Activated CD8-positive, alpha-beta memory T cell treated with anti-CD3 and anti-CD28 coated beads, Interleukin-2, amount 50 U/mL, for 48 hours (primary cell): ENCODE measurements at regions not wholly inside any gene's neighbourhood (a gene's known extent, or its start where the extent isn't known, plus 50 kb on each side); places are given as distances from the start of the nearest gene placed in this dataset.

ENCODE experiments used
- DNase-seq: peaks from one replicate; pipeline ENCODE4 v3.0.0-alpha.2; 2020

DNA sequence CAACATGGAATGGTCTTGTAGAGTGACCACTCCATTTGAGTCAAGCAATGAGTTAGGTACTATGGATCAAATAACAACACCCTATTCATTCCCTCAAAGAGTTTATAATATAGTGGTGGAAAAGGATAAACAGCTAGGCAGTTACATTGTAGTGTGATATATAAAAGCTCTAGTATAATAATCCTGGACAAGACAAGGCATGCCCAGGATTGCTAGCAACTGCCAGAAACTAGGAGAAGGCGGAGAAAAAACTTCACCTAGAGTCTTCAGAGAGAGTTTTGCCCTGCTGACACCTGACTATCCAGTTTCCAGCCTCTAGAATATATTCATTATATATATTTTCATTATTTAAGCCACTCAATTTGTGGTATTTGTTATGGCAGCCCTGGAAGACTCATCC is 530.6 kb downstream of the KLF12 start:
- no peak for DNase-seq

GRCh38 chr13:73602295-73602694 is 531.9 kb downstream of the KLF12 start:
- DNase-seq = no peak

- DNase-seq = no peak
Measured at GRCh38 chr13:73601708-73602107, 532.5 kb downstream of the KLF12 start.

DNA sequence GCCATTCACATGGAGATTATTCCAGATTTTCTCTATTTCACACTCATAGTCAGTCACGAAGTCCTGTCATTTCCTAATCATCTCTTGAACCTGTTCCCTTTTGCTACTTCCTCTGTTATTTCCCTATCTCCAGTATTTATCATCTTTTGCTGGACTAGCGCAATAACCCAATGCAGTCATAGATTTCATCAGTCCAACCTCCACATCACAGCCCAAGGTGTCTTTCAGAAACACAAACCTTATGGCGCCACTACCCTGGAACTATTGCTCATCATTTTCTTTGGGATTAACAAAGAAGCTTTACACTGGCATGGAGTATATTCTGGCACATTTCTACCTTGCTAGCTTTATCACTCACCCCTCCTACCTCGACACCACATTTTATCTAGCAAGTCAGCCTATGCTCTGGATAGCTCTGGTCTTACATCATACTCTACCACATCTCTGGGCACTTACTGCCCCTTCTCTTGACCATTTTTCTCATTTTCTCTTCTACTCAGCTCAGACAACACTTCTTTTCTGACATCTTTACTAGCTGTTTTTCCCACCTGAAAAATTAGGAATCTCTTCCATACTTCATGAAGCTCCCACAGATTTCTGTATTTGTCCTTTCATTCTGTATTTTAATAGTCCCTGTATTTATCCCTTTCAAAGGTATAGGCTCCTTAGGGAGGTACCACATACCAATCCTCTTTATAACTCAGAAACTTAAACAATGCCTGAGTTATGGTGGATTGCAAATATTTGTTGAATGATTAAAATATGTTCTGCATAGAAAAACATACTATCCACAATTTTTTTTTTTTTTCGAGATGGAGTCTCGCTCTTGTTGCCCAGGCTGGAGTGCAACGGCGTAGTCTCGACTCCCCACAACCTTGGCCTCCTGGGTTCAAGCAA is 534.7 kb downstream of the KLF12 start:
- no peak for DNase-seq

- DNase-seq = no peak
Measured at GRCh38 chr13:73598020-73598712, 536.0 kb downstream of the KLF12 start.

GRCh38 chr13:73596382-73596781 is 537.6 kb downstream of the KLF5 start:
- no peak for DNase-seq

DNA sequence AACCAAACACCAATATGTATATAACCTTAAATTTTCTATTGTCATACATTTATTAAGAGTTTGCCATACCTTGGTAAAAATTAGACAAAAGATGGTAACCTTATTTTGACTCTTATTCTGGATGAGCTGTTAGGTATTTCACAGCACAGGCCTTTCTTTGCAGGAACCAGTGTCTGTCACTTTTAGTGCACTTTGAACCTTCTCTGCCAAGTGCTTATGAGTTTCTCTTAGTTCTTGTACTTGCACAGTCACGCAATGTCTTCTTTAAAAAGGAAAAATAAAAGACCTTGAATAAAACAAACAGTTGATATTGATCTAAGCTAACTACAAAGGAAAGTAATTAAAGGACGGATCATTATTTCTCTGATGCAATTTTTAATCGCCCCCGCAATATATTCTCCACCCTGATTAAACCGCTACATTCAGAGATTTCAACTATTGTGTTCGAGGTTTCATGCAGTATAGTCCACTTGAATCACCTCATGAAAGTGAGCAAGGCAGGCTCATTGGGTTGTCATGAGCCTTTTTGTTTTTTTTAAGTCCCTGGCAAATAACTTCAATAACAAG is 534.5 kb downstream of the KLF5 start:
- no peak for DNase-seq

DNA sequence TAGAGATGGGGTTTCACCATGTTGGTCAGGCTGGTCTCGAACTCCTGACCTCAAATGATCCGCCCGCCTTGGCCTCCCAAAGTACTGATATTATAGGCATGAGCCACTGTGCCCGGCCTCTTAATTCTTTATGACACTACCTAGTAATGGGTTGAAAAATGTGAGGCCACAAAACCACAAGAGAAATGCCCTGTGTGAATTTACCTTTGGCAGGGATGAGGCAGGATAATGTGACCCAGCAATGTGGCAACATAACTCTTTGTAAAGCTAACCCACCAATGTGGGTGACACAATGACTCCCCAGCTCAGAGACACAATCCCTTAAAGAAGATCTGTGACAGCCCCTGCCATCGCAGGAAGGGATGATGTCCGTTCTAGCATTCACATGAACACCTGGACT is 533.1 kb downstream of the KLF5 start:
- no peak for DNase-seq

DNA sequence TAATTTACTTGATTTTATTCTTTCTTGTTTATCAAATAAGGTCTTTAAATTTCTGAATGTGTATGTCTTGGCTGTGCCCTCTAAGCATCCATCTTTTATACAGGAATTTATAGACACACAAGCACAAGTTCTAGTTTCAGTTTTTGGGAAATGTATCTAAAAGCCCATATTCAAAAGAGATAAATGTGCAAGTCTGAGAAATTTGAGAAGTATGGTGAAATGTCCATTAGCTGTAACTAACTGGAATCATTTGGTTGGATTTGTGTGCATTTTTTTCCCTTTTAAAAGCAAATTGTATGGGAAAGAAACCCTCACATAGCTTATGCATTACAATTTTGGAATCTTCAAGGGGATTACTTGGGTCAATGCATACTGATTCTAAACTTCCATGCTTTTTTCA is 532.0 kb downstream of the KLF5 start:
- DNase-seq = no peak

GRCh38 chr13:73585236-73585635 is 526.4 kb downstream of the KLF5 start:
- DNase-seq = no peak

GRCh38 chr13:73583331-73583730 is 524.5 kb downstream of the KLF5 start:
- no peak for DNase-seq

DNA sequence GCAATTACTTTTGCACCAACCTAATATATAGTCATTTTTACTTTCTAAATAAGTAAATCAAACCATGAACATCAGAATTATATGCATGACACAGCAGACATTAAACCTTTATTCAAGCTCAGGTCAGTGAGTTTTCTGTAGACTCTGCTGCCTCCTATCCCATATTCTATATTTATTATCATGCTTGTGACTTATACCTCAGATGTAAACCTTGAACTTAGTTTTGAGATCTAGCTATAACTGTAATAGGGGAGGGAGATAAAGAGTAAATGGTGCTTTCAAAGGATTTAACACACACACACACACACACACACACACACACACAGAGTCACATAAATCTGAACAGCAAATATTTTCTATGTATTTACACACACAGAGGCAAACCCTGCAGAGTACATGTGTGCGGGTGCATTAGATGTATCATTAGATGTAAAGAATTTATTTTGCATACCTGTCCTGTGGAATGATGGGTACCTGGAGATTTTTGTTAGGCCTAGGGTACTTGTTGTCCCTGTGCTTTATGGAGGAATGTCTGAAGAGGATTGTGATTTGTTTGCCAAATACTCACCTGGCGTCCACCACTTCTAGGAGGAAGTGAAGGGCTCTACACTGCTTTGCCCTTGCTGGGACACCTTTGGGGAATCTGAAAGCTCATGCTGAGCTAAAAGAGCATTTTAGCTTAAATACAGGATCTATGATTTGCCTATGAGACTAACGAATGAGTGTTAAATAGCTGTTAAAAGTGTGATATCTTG is 521.9 kb downstream of the KLF5 start:
- DNase-seq = no peak

DNA sequence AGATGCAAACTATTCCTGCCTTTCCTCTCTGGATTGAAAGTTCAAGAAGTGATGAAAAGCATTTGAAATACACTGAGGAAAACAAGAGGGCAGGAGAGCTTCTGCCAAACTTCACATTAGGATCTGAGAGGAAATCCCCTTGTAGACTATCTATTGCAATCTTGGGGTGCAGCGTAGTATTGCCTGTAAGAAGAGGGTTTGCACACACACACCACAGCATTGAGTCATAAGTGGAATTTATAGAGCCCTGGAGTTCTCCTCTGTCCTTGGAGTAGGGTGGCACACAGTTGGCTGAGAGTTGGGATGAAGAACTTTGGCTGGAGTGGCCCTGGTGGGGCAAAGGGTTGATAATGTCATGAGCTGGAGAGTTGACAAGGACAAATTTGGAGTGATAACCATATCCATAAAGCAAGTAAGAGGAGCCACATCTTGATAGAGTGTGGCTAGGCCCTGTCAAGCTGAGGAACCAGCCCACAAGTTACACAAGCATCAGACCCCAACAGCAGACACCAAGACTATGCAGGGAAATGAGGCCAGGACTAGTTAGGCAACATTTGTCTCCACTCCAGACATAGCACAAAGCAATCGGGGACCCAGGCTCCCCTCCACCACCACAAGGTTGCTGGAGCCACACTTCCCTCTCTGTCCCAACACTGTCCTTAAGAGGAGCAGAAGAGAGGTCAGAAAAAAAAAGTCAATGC is 520.9 kb downstream of the KLF5 start:
- DNase-seq = no peak

- DNase-seq = no peak
Measured at GRCh38 chr13:73578251-73578875, 519.6 kb downstream of the KLF5 start.

DNA sequence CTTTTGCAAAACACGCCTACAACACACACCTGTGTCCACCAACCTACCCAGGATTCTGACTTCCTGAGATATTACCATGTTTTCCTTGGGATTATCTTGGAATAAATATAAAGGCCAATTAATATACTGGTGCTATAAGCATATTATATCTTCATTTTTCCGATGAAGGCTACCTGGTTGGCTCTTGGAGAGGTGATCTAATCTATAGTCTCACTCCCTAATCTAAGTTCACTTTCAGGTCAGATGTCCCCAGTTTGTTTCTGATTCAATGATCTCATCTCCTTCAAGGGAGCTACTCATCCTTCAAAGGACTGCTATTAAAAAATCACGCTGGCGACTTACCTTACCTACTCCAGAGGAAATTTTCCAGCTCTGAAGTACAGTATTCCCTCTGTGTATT is 517.5 kb downstream of the KLF5 start:
- no peak for DNase-seq

GRCh38 chr13:73572824-73573223 is 514.0 kb downstream of the KLF5 start:
- no peak for DNase-seq

GRCh38 chr13:73571376-73571775 is 512.6 kb downstream of the KLF5 start:
- DNase-seq = no peak

GRCh38 chr13:73556902-73557301 is 498.1 kb downstream of the KLF5 start:
- DNase-seq = no peak

- DNase-seq = no peak
Measured at GRCh38 chr13:73556128-73556527, 497.3 kb downstream of the KLF5 start.

GRCh38 chr13:73551736-73552135 is 492.9 kb downstream of the KLF5 start:
- no peak for DNase-seq

DNA sequence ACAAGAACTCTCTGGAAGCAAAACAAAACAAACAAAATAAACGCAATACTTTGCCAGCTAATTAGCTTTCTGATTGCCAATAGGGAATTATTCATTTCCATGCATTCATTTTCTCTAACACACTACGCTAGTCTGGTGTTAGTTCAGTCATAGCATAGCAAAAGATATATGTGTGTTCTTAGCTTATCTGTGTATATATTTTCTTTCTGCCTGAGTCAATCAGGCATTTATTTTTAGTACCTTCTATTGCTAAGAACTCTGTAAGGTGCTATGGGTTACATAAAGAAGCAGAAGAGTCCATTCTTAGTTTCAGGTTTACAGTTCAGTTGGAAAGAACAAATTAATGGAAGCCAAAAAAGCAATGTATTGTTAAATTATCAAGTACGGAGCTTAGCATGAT is 490.9 kb downstream of the KLF5 start:
- no peak for DNase-seq

DNA sequence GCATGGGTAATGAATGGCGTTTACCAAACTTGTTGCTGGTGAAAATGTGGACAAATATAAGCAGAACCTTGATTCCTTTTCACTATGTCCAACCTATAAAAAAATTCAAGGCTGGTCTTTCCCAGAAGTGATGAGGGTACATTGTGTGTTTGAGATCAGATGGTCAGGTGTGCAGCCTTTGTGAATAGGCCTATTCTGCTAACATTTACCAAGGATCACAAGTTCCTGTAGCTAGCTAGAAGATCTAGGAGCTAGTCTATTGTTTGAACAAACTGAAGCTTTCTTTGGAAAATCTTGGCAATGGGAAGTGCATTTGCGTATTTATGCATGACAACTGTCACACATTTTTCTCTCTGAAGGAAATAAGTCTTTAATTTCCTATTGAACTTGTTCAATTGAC is 489.6 kb downstream of the KLF5 start:
- DNase-seq = no peak
